ENCODE measurements at regions not wholly inside any gene's neighbourhood (a gene's known extent, or its start where the extent isn't known, plus 50 kb on each side); places are given as distances from the start of the nearest gene placed in this dataset.

GRCh38 chr22:46046299-46046685, 69.3 kb upstream of the WNT7B start:
- TF ChIP-seq CTCF (conservative IDR thresholded peaks at IDR 0.05; ENCODE audit: low read depth, low read length), result no peak
- TF ChIP-seq POLR2A (IDR thresholded peaks at IDR 0.05; ENCODE audit: low read depth, low read length), result no peak
- no peak for TF ChIP-seq FOS (IDR thresholded peaks at IDR 0.05; ENCODE audit: low read depth, low read length)
- no peak for TF ChIP-seq MAZ (IDR thresholded peaks at IDR 0.05; ENCODE audit: borderline replicate concordance, low read depth, low read length)
- no peak for TF ChIP-seq USF2 (IDR thresholded peaks at IDR 0.05; ENCODE audit: low read depth, low read length)
- TF ChIP-seq MXI1 (IDR thresholded peaks at IDR 0.05; ENCODE audit: borderline replicate concordance, low read depth, low read length), result no peak
- no peak for TF ChIP-seq RFX5 (IDR thresholded peaks at IDR 0.05; ENCODE audit: low read depth, low read length)
- no peak for TF ChIP-seq ELK1 (IDR thresholded peaks at IDR 0.05; ENCODE audit: borderline replicate concordance, low read depth, low read length)
- TF ChIP-seq MAFK (IDR thresholded peaks at IDR 0.05; ENCODE audit: low read depth, low read length), result no peak
- TF ChIP-seq NFE2L2 (IDR thresholded peaks at IDR 0.05; ENCODE audit: low read depth, low read length), result no peak
- no peak for TF ChIP-seq BHLHE40 (IDR thresholded peaks at IDR 0.05; ENCODE audit: low read depth, low read length)

Data from IMR-90 (cell line).